Fibroblast of mammary gland (primary cell): ENCODE measurements at regions not wholly inside any gene's neighbourhood (a gene's known extent, or its start where the extent isn't known, plus 50 kb on each side); places are given as distances from the start of the nearest gene placed in this dataset.

Experiments used
- DNase-seq: peaks from one replicate; pipeline ENCODE4 v3.0.0-alpha.2; 2010; ENCODE audit warnings: low read depth
- H3K4me3 ChIP-seq: 2 replicates; pipeline ENCODE4 v1.5.1; 2011; ENCODE audit warnings: low read depth, mild to moderate bottlenecking, low read length, moderate library complexity; ENCODE audit not compliant: control insufficient read depth
- CTCF ChIP-seq: conservative IDR thresholded peaks from 2 replicates; pipeline ENCODE4 v1.5.1; 2011; ENCODE audit warnings: low read depth, low read length, inconsistent platforms; ENCODE audit not compliant: control insufficient read depth, insufficient read depth

GRCh38 chr19:27767234-27767633, 1445.7 kb downstream of the UQCRFS1 start:
- no peak overlapping the region for H3K4me3 ChIP-seq
- no peak for DNase-seq
- TF ChIP-seq CTCF, result no peak

- DNase-seq, result no peak
- TF ChIP-seq CTCF, result no peak
- H3K4me3 ChIP-seq, result no peak overlapping the region
Observed at GRCh38 chr19:27765912-27766725, 1446.8 kb downstream of the UQCRFS1 start.

- DNase-seq, result no peak
- TF ChIP-seq CTCF, result no peak
- H3K4me3 ChIP-seq, result no peak overlapping the region
Observed at GRCh38 chr19:27765397-27765796, 1447.6 kb downstream of the UQCRFS1 start.

GRCh38 chr19:27764186-27764804, 1448.7 kb downstream of the UQCRFS1 start:
- TF ChIP-seq CTCF, result no peak
- H3K4me3 ChIP-seq, result no peak overlapping the region

GRCh38 chr19:27762933-27763332, 1450.0 kb downstream of the UQCRFS1 start:
- DNase-seq, result no peak
- TF ChIP-seq CTCF, result no peak
- no peak overlapping the region for H3K4me3 ChIP-seq

More at GRCh38 chr19:27764186-27764804, 1448.7 kb downstream of the UQCRFS1 start:
- DNase-seq, result no peak

GRCh38 chr19:27759896-27760295, 1453.1 kb downstream of the UQCRFS1 start:
- no peak for TF ChIP-seq CTCF
- DNase-seq, result no peak
- no peak overlapping the region for H3K4me3 ChIP-seq
